ENCODE measurements at regions not wholly inside any gene's neighbourhood (a gene's known extent, or its start where the extent isn't known, plus 50 kb on each side); places are given as distances from the start of the nearest gene placed in this dataset.

GRCh38 chr4:187274153-187274552 is 550.5 kb upstream of the FAT1 start:
- TF ChIP-seq POLR2A (IDR thresholded peaks at IDR 0.05) (no peak), CTCF (IDR thresholded peaks at IDR 0.05) (no peak), POLR2AphosphoS5 (IDR thresholded peaks at IDR 0.05; ENCODE audit: insufficient read depth in 1 of 2, low read depth in 1 of 2) (no peak)
